ENCODE measurements at regions not wholly inside any gene's neighbourhood (a gene's known extent, or its start where the extent isn't known, plus 50 kb on each side); places are given as distances from the start of the nearest gene placed in this dataset.

DNA sequence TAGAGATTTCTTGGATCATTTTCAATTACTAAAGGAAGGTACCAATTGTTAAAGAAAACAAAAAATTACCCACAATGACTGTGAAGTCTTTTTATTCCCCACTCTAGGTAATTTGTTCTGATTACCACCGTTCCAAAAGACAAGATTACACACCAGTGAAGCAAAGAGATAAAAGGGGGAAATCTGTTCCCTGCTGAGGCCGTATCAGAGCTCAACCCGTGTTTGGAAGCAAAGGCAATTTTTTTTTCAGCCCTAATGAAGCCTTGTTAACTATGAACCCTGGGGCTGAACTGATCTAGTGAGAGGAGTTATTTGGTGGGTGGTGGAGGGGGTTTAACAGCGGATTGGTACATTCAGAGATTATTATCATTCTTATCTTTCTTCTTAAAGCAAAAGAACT is 128.5 kb downstream of the ALDH8A1 start:
- H3K27me3 ChIP-seq: no peaks in the 10 kb centered on the region
- H3K9me3 ChIP-seq: no peaks in the 10 kb centered on the region
- H3K27ac ChIP-seq: no peak overlapping the region
- FAIRE-seq (no peak), DNase-seq (no peak), ATAC-seq (no peak)
- peaks cover 0 to 6% (median 4%) of the 10 kb centered on the region in 3 donors for H3K4me1 ChIP-seq
- 31 to 45% methylated on average over 4 of the region's 4 CpGs for WGBS, 2 donors
- H3K36me3 ChIP-seq: no peaks in the 10 kb centered on the region
- TF ChIP-seq, protein P1, sequence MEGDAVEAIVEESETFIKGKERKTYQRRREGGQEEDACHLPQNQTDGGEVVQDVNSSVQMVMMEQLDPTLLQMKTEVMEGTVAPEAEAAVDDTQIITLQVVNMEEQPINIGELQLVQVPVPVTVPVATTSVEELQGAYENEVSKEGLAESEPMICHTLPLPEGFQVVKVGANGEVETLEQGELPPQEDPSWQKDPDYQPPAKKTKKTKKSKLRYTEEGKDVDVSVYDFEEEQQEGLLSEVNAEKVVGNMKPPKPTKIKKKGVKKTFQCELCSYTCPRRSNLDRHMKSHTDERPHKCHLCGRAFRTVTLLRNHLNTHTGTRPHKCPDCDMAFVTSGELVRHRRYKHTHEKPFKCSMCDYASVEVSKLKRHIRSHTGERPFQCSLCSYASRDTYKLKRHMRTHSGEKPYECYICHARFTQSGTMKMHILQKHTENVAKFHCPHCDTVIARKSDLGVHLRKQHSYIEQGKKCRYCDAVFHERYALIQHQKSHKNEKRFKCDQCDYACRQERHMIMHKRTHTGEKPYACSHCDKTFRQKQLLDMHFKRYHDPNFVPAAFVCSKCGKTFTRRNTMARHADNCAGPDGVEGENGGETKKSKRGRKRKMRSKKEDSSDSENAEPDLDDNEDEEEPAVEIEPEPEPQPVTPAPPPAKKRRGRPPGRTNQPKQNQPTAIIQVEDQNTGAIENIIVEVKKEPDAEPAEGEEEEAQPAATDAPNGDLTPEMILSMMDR (IDR thresholded peaks at IDR 0.05): no peak
- intact Hi-C loops (cut with DNase I): loop anchor here in 1 of 3 donors (5.0 to 10.0 kb wide), 2 partner anchors 664 to 697 kb away; no protein-coding TSS in a partner anchor
- H3K4me3 ChIP-seq: no peak overlapping the region

DNA sequence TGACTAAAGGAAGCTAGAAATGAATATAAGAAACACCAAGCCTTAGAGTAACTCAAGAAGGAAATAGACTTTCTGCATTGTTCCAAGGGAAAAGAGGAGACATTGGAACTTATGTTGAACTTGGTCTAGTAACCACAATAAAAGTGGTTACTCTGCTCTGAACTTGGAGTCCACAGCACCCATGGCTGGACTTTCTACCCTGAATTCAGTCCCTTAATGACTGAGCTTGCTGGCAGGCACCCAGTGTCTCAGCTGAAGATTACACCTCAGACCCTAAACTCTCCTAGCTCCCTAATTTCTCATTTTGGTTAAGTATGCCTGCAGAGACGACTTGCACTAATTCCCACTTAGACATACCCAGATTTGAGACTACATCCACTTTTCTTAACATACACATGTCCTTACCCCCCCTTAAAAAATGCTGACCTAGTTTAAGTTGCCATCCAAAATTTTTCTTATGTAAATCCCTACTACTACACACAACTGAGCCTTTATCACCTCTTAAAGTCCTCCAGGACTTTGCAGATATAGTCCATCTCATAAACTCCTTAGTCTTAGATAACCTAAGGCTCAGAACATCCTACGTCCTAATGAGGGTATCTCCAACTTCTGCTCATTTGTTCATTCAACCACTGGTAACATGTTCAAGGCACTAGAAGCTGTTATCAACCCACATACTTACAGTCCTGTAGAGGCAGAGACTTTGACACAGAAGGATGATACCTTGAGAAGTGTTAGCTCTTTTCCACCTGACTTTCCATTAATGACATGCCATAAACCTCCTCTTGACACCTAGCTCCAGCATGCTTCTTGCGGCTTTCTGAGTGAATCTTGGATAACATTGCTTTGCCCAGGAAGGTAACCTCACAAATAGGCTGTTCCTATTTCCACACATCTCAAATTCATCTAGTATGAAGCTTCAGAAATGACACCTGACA is 129.8 kb downstream of the ALDH8A1 start:
- Histone ChIP-seq H3K27me3 (no peaks in the 10 kb centered on the region), H3K9me3 (no peaks in the 10 kb centered on the region), H3K4me1 (peaks cover 0 to 6% (median 4%) of the 10 kb centered on the region in 3 donors), H3K4me3 (no peak overlapping the region), H3K36me3 (no peaks in the 10 kb centered on the region), H3K27ac (no peak overlapping the region)
- intact Hi-C loops (cut with DNase I): loop anchor here in 1 of 3 donors (5.0 to 10.0 kb wide), 2 partner anchors 663 to 695 kb away; no protein-coding TSS in a partner anchor
- 80 to 90% methylated on average over 3 of the region's 3 CpGs for WGBS, 2 donors
- ATAC-seq (no peak), FAIRE-seq (no peak), DNase-seq (no peak)
- TF ChIP-seq, protein P1 (IDR thresholded peaks at IDR 0.05): no peak

DNA sequence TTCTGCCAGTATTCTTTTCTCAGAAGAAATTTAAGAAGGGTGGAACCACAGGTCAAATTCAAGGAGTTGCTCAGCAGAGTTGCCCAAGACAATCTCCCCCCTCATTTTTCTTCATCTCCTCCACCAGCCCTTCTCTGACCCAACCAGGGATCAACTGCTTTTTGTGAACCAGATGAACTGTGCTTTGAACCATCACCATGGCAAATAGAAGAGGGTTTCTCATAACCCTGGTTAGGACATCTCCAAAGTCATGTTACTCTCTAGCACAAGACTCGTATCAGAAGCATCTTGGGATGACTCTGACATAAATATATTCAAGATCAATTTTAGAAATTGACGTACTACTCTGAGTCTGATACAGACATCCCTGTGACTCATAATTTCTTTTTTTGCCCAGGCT is 130.7 kb downstream of the ALDH8A1 start:
- ATAC-seq (no peak), FAIRE-seq (no peak), DNase-seq (no peak)
- no peaks in the 10 kb centered on the region for H3K9me3 ChIP-seq
- 82 to 90% methylated on average over 2 of the region's 2 CpGs for WGBS, 2 donors
- H3K36me3 ChIP-seq: no peaks in the 10 kb centered on the region
- peaks cover 0 to 6% (median 4%) of the 10 kb centered on the region in 3 donors for H3K4me1 ChIP-seq
- no peak overlapping the region for H3K27ac ChIP-seq
- TF ChIP-seq, protein P1 (IDR thresholded peaks at IDR 0.05): no peak
- no peaks in the 10 kb centered on the region for H3K27me3 ChIP-seq
- no peak overlapping the region for H3K4me3 ChIP-seq
- intact Hi-C loops (cut with DNase I): no loop called here

DNA sequence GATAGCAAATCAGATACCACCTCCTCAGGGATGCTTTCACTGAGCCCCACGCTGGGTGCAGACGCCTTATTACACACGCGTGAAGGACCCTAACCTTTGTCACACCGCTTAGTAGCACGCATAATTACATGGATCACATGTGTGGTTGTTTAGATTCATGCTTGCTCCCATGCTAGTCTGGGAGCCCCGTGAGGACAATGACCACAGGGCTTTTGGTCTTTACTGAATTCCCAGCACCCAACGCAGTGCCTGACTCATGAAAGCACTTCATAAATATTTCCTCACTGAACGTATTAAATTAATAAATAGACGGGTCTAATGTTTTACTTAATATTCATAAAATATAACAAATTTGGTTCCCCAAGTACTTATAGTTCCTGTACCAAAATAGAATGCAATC is 132.5 kb downstream of the ALDH8A1 start:
- Histone ChIP-seq H3K27ac (no peak overlapping the region), H3K4me1 (peaks cover 0 to 3% (median 0%) of the 10 kb centered on the region in 3 donors), H3K36me3 (no peaks in the 10 kb centered on the region), H3K9me3 (no peaks in the 10 kb centered on the region), H3K4me3 (no peak overlapping the region), H3K27me3 (no peaks in the 10 kb centered on the region)
- no peak for DNase-seq
- FAIRE-seq: no peak
- TF ChIP-seq, protein P1 (IDR thresholded peaks at IDR 0.05): no peak
- ATAC-seq: no peak
- intact Hi-C loops (cut with DNase I): no loop called here
- 84 to 95% methylated on average over 10 of the region's 10 CpGs for WGBS, 2 donors

DNA sequence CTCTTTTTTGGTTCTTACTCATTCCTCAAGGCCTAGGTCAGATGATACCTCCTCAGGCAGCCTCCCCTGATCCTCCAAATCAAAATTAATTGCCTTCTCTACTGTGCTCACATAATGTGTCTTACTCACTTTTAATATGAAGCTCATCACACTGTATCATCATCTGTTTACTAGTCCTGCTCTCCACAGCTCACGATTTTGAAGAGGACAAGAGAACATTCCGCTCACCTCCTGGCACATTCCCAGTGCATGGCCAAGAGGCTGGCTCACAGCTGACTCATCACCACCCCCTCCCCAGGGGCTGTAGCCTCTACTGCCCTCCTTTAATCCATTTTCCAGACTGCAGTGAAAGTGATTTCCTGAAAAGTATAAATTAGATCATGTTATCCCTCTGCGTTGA is 133.1 kb downstream of the ALDH8A1 start:
- FAIRE-seq (no peak), ATAC-seq (no peak)
- H3K27ac ChIP-seq: no peak overlapping the region

More for the DNA sequence above, 133.1 kb downstream of the ALDH8A1 start:
- 80% methylated on average over 3 of the region's 3 CpGs for WGBS, 2 donors
- Histone ChIP-seq H3K4me1 (no peaks in the 10 kb centered on the region), H3K36me3 (no peaks in the 10 kb centered on the region), H3K9me3 (no peaks in the 10 kb centered on the region), H3K27me3 (no peaks in the 10 kb centered on the region), H3K4me3 (no peak overlapping the region)
- intact Hi-C loops (cut with DNase I): no loop called here
- TF ChIP-seq, protein P1 (IDR thresholded peaks at IDR 0.05): no peak
- no peak for DNase-seq
